HCT116 (cell line): ENCODE measurements at regions not wholly inside any gene's neighbourhood (a gene's known extent, or its start where the extent isn't known, plus 50 kb on each side); places are given as distances from the start of the nearest gene placed in this dataset.

ENCODE experiments used
- ATAC-seq: fragments of 200-7000 bp; cut with Tn5 transposase; 2 replicates; pipeline ENCODE4 v1.9.1; 2020; ENCODE audit warnings: mild to moderate bottlenecking, moderate library complexity
- BruUV-seq: library from RNA; stranded (reverse); fragments of 400-500 nt; replicated peaks from 2 replicates; lab custom pipeline; 2021; lab: Mats Ljungman, UMichigan
- CTCF ChIA-PET: fragments of 300-600 bp; sonication (Branson Sonifier 250); formaldehyde crosslinking; loops from one replicate; lab custom pipeline; 2021; ENCODE audit warnings: antibody characterized with exemption; lab: Charles Lee
- POLR2A ChIA-PET: fragments of 300-600, 350-600 bp; sonication (Branson Sonifier 250); formaldehyde crosslinking; loops from one replicate; lab custom pipeline; 2021; ENCODE audit warnings: antibody characterized with exemption; lab: Charles Lee
- RAD21 ChIA-PET, 2 experiments: fragments of 300-600 bp; sonication (Branson Sonifier 250); formaldehyde crosslinking; loops; one replicate each; lab custom pipeline; 2023; ENCODE audit warnings: low total read pairs in 2 of 2; ENCODE audit not compliant: uncharacterized antibody in 2 of 2, unreplicated experiment in 2 of 2, low non-redundant PET in 1 of 2; lab: Charles Lee
- DNase-seq: peaks from one replicate; pipeline ENCODE4 v3.0.0-alpha.2; 2010; ENCODE audit warnings: low read depth, low spot score
- H2AFZ ChIP-seq: fragments of 200-600 bp; shearing (Covaris generic), sonication (generic); 2 replicates; pipeline ENCODE4 v1.6.1; 2017; ENCODE audit warnings: low read depth, mixed run types, mixed read lengths, antibody characterized with exemption, low read length; ENCODE audit not compliant: poor library complexity, severe bottlenecking
- H3K27ac ChIP-seq: 2 replicates; pipeline ENCODE4 v1.5.1; 2012; ENCODE audit warnings: low read depth, low read length
- H3K27me3 ChIP-seq: fragments of 200-600 bp; sonication (generic); 2 replicates; pipeline ENCODE4 v1.6.1; 2016; ENCODE audit warnings: mixed run types, low read length, mixed read lengths; ENCODE audit not compliant: insufficient read depth
- H3K36me3 ChIP-seq, 2 experiments: fragments of 200-500 bp in 1 of 2; fragments of 200-600 bp in 1 of 2; sonication (Bioruptor generic) in 1 of 2; sonication (generic) in 1 of 2; 2 replicates each; pipeline versions ENCODE4 v1.5.1 to v1.6.1; 2014 to 2016; ENCODE audit warnings: low read length in 2 of 2, inconsistent platforms in 1 of 2, mixed read lengths in 1 of 2, mixed run types in 1 of 2; ENCODE audit not compliant: insufficient read depth in 2 of 2, control insufficient read depth in 1 of 2
- H3K4me1 ChIP-seq, 2 experiments: fragments of 200-600 bp in 1 of 2; sonication (generic) in 1 of 2; 2 replicates each; pipeline versions ENCODE4 v1.5.1 to v1.6.1; 2012 to 2017; ENCODE audit warnings: low read length in 2 of 2, inconsistent platforms in 1 of 2, mild to moderate bottlenecking in 1 of 2, mixed read lengths in 1 of 2, mixed run types in 1 of 2, moderate library complexity in 1 of 2; ENCODE audit not compliant: insufficient read depth in 2 of 2, control insufficient read depth in 1 of 2
- H3K4me2 ChIP-seq: fragments of 200-600 bp; sonication (generic); 2 replicates; pipeline ENCODE4 v1.6.1; 2017; ENCODE audit warnings: mixed run types, low read length, mixed read lengths
- H3K4me3 ChIP-seq, 2 experiments: fragments of 200-600 bp in 1 of 2; sonication (generic) in 1 of 2; replicated peaks in 1 of 2; 2 replicates each; pipeline ENCODE4 v1.5.1; 2011 to 2016; ENCODE audit warnings: low read length in 2 of 2, control low read depth in 1 of 2, low read depth in 1 of 2, mild to moderate bottlenecking in 1 of 2, mixed read lengths in 1 of 2, mixed run types in 1 of 2
- H3K79me2 ChIP-seq: fragments of 200-600 bp; sonication (generic); 2 replicates; pipeline ENCODE4 v1.6.1; 2017; ENCODE audit warnings: mild to moderate bottlenecking, mixed run types, low read length, moderate library complexity, mixed read lengths; ENCODE audit not compliant: insufficient read depth
- H3K9ac ChIP-seq: fragments of 200-600 bp; sonication (generic); 2 replicates; pipeline ENCODE4 v1.6.1; 2016; ENCODE audit warnings: low read length, mixed read lengths
- H3K9me2 ChIP-seq: fragments of 200-600 bp; sonication (generic), shearing (Covaris generic); 2 replicates; pipeline ENCODE4 v1.6.1; 2017; ENCODE audit warnings: mixed run types, mild to moderate bottlenecking, moderate library complexity; ENCODE audit not compliant: insufficient read depth
- H3K9me3 ChIP-seq, 2 experiments: fragments of 200-500 bp in 1 of 2; fragments of 200-600 bp in 1 of 2; sonication (Bioruptor generic) in 1 of 2; sonication (generic) in 1 of 2; 2 replicates each; pipeline ENCODE4 v1.6.1; 2014 to 2017; ENCODE audit warnings: low read length in 2 of 2, mixed read lengths in 2 of 2, inconsistent platforms in 1 of 2, low read depth in 1 of 2, mild to moderate bottlenecking in 1 of 2, mixed run types in 1 of 2, moderate library complexity in 1 of 2; ENCODE audit not compliant: control insufficient read depth in 1 of 2, insufficient read depth in 1 of 2
- H4K20me1 ChIP-seq: fragments of 200-600 bp; sonication (generic), shearing (Covaris generic); 2 replicates; pipeline ENCODE4 v1.6.1; 2017; ENCODE audit warnings: mixed run types, mild to moderate bottlenecking, moderate library complexity; ENCODE audit not compliant: insufficient read depth
- CBX3 ChIP-seq: IDR thresholded peaks from 2 replicates; pipeline ENCODE4 v1.6.1; 2012; ENCODE audit warnings: low read depth
- EZH2 ChIP-seq: fragments of 200-600 bp; sonication (generic); IDR thresholded peaks from 2 replicates; pipeline ENCODE4 v1.6.1; 2017; ENCODE audit warnings: antibody characterized with exemption, mixed run types
- JUND ChIP-seq: IDR thresholded peaks from 2 replicates; pipeline ENCODE4 v1.6.1; 2012
- MAX ChIP-seq: IDR thresholded peaks from 2 replicates; pipeline ENCODE4 v1.6.1; 2012
- POLR2A ChIP-seq: IDR thresholded peaks from 2 replicates; pipeline ENCODE4 v1.7.0; 2011; ENCODE audit warnings: borderline replicate concordance; ENCODE audit not compliant: insufficient read depth, insufficient read length; ENCODE audit errors: extremely low read depth
- POLR2AphosphoS5 ChIP-seq: IDR thresholded peaks from 2 replicates; pipeline ENCODE4 v1.6.1; 2011; ENCODE audit warnings: mild to moderate bottlenecking, low read depth, low read length, moderate library complexity
- RAD21 ChIP-seq: IDR thresholded peaks from 2 replicates; pipeline ENCODE4 v1.6.1; 2012; ENCODE audit warnings: low read depth, mild to moderate bottlenecking
- TCF7L2 ChIP-seq: IDR thresholded peaks from 2 replicates; pipeline ENCODE4 v1.7.0; 2011; ENCODE audit warnings: borderline replicate concordance, inconsistent platforms; ENCODE audit not compliant: insufficient read depth, insufficient read length; ENCODE audit errors: extremely low read depth
- YY1 ChIP-seq: IDR thresholded peaks from 2 replicates; pipeline ENCODE4 v1.6.1; 2011; ENCODE audit warnings: low read length, low read depth, moderate library complexity, mild to moderate bottlenecking; ENCODE audit not compliant: insufficient replicate concordance; ENCODE audit errors: extremely low read depth
- intact Hi-C: fragments of 100-400 bp; cut with micrococcal nuclease; formaldehyde crosslinking; loops from 2 replicates; pipeline ENCODE4 v1.10.0; 2022

GRCh38 chr2:61763605-61764034 is 90.2 kb downstream of the FAM161A start (continued):
- TF ChIP-seq YY1 (peak; percentile 44), JUND (0 out of 2 replicates have a peak, but pooled peaks have one; percentile 30), CBX3 (no peak; the same call in 1 of the 2 replicates), TCF7L2 (no peak), MAX (peak; percentile 51), POLR2A (no peak), EZH2 (no peak), RAD21 (no peak; the same call in none of the 2 replicates), POLR2AphosphoS5 (peak; percentile 67; the same call in 1 of the 2 replicates)
- TF ChIP-seq, all 23 proteins: peak for 6

GRCh38 chr2:61762292-61762691 is 91.6 kb downstream of the FAM161A start:
- intact Hi-C loops: loop anchor here (5.0 kb wide), 1 partner anchor 225 kb away; the partner anchor contains the start of gene XPO1
- DNase-seq: no peak
- POLR2A ChIA-PET: no interaction called here
- peaks cover 15% of the 10 kb centered on the region; the same call in 1 of the 2 replicates for H3K79me2 ChIP-seq
- H3K4me3 ChIP-seq: peak overlapping the region in 1 of 2 experiments; percentile 74; a peak in 2 of 4 replicates
- CTCF ChIA-PET: no interaction called here
- H3K9me3 ChIP-seq: no peaks in the 10 kb centered on the region
- no peaks in the 10 kb centered on the region for H4K20me1 ChIP-seq
- peak overlapping the region; percentile 95 for H3K4me2 ChIP-seq
- H3K4me1 ChIP-seq: peaks cover 10 to 38% of the 10 kb centered on the region in 2 experiments
- no TSS peak for BruUV-seq
- RAD21 ChIA-PET: no interaction called here
- H2AFZ ChIP-seq: no peak overlapping the region
- no peaks in the 10 kb centered on the region for H3K27me3 ChIP-seq
- H3K27ac ChIP-seq: no peak overlapping the region; the same call in 1 of the 2 replicates
- no peak for TF ChIP-seq MAX
- no peaks in the 10 kb centered on the region for H3K9me2 ChIP-seq
- no peak for ATAC-seq
- H3K36me3 ChIP-seq: no peaks in the 10 kb centered on the region
- H3K9ac ChIP-seq: peak overlapping the region; percentile 89; the same call in 1 of the 2 replicates
